IMR-90 (cell line): ENCODE measurements at regions not wholly inside any gene's neighbourhood (a gene's known extent, or its start where the extent isn't known, plus 50 kb on each side); places are given as distances from the start of the nearest gene placed in this dataset.

ENCODE experiments used
- ATAC-seq: fragments of 200-7000 bp; cut with Tn5 transposase; 2 replicates; pipeline ENCODE4 v1.9.1; 2020; ENCODE audit warnings: low read depth, mild to moderate bottlenecking, moderate library complexity
- BruUV-seq: library from RNA; stranded (reverse); fragments of 400-500 nt; replicated peaks from 2 replicates; lab custom pipeline; 2021; lab: Mats Ljungman, UMichigan
- CTCF ChIA-PET: fragments of 300-600 bp; formaldehyde crosslinking; extraction: SDS; loops from one replicate; lab custom pipeline; 2021; ENCODE audit warnings: antibody characterized with exemption; lab: Yijun Ruan, JAX
- POLR2A ChIA-PET: fragments of 300-600 bp; sonication (Branson Sonifier 250); formaldehyde crosslinking; loops from one replicate; lab custom pipeline; 2022; ENCODE audit warnings: antibody characterized with exemption; ENCODE audit not compliant: unreplicated experiment; lab: Charles Lee
- DNase-seq: peaks from one replicate; pipeline ENCODE4 v3.0.0; 2013
- H2AFZ ChIP-seq: replicated peaks from 2 replicates; pipeline ENCODE3; 2013; ENCODE audit warnings: low read length, mild to moderate bottlenecking; ENCODE audit not compliant: poor library complexity
- H2AK5ac ChIP-seq: 2 replicates; pipeline ENCODE4 v1.6.1; 2013; ENCODE audit warnings: low read depth, low read length, inconsistent platforms
- H2AK9ac ChIP-seq: replicated peaks from 2 replicates; pipeline ENCODE3; 2013; ENCODE audit warnings: mild to moderate bottlenecking, low read depth, low read length, moderate library complexity; ENCODE audit not compliant: poor library complexity
- H2BK120ac ChIP-seq: 2 replicates; pipeline ENCODE4 v1.6.1; 2013; ENCODE audit warnings: low read depth, low read length, inconsistent platforms
- H2BK15ac ChIP-seq: 3 replicates; pipeline ENCODE4 v1.6.1; 2013; ENCODE audit warnings: low read depth, low read length, inconsistent platforms
- H2BK20ac ChIP-seq: 2 replicates; pipeline ENCODE4 v1.6.1; 2013; ENCODE audit warnings: low read depth, mild to moderate bottlenecking, inconsistent platforms, low read length, moderate library complexity
- H2BK5ac ChIP-seq: 2 replicates; pipeline ENCODE4 v1.6.1; 2013; ENCODE audit warnings: mild to moderate bottlenecking, low read depth, low read length, inconsistent platforms; ENCODE audit not compliant: poor library complexity, severe bottlenecking
- H3K14ac ChIP-seq: replicated peaks from 2 replicates; pipeline ENCODE4 v1.6.1; 2013; ENCODE audit warnings: low read depth, low read length, inconsistent platforms
- H3K18ac ChIP-seq: 2 replicates; pipeline ENCODE4 v1.6.1; 2013; ENCODE audit warnings: low read depth, low read length, control low read depth
- H3K23ac ChIP-seq: 2 replicates; pipeline ENCODE4 v1.6.1; 2013; ENCODE audit warnings: low read depth, low read length, inconsistent platforms
- H3K27ac ChIP-seq: 2 replicates; pipeline ENCODE4 v1.5.1; 2013; ENCODE audit warnings: mild to moderate bottlenecking, control low read depth, low read length; ENCODE audit not compliant: insufficient read depth
- H3K27me3 ChIP-seq: 2 replicates; pipeline ENCODE4 v1.6.1; 2013; ENCODE audit warnings: low read length; ENCODE audit not compliant: control insufficient read depth, insufficient read depth
- H3K36me3 ChIP-seq: 2 replicates; pipeline ENCODE4 v1.6.1; 2013; ENCODE audit warnings: low read length, mixed read lengths; ENCODE audit not compliant: control insufficient read depth, insufficient read depth
- H3K4ac ChIP-seq: 2 replicates; pipeline ENCODE4 v1.6.1; 2013; ENCODE audit warnings: low read depth, low read length, inconsistent platforms
- H3K4me1 ChIP-seq: 2 replicates; pipeline ENCODE4 v1.6.1; 2013; ENCODE audit warnings: low read length, mixed read lengths; ENCODE audit not compliant: control insufficient read depth, insufficient read depth
- H3K4me2 ChIP-seq: 2 replicates; pipeline ENCODE4 v1.6.1; 2013; ENCODE audit warnings: low read depth, mild to moderate bottlenecking, control low read depth, low read length, moderate library complexity
- H3K4me3 ChIP-seq: 2 replicates; pipeline ENCODE4 v1.5.1; 2013; ENCODE audit warnings: low read depth, mild to moderate bottlenecking, control low read depth, low read length, moderate library complexity; ENCODE audit not compliant: insufficient read depth
- H3K56ac ChIP-seq: 2 replicates; pipeline ENCODE4 v1.6.1; 2013; ENCODE audit warnings: low read length, inconsistent platforms; ENCODE audit not compliant: insufficient read depth; ENCODE audit errors: extremely low read depth
- H3K79me1 ChIP-seq, 2 experiments: 2 replicates each; pipeline ENCODE4 v1.6.1; 2013; ENCODE audit warnings: low read length in 2 of 2, inconsistent platforms in 1 of 2, low read depth in 1 of 2
- H3K9ac ChIP-seq: 2 replicates; pipeline ENCODE4 v1.6.1; 2013; ENCODE audit warnings: low read depth, low read length, control low read depth
- H3K9me1 ChIP-seq: 2 replicates; pipeline ENCODE4 v1.6.1; 2013; ENCODE audit warnings: low read length, inconsistent platforms; ENCODE audit not compliant: insufficient read depth
- H3K9me3 ChIP-seq: 2 replicates; pipeline ENCODE4 v1.6.1; 2013; ENCODE audit warnings: low read length; ENCODE audit not compliant: control insufficient read depth, insufficient read depth
- H4K20me1 ChIP-seq: 2 replicates; pipeline ENCODE4 v1.6.1; 2013; ENCODE audit warnings: low read length, inconsistent platforms; ENCODE audit not compliant: insufficient read depth
- H4K5ac ChIP-seq: 2 replicates; pipeline ENCODE4 v1.6.1; 2013; ENCODE audit warnings: mild to moderate bottlenecking, low read depth, low read length, control low read depth
- H4K8ac ChIP-seq, 2 experiments: 2 replicates each; pipeline ENCODE4 v1.6.1; 2013; ENCODE audit warnings: low read depth in 2 of 2, low read length in 2 of 2, control low read depth in 1 of 2, inconsistent platforms in 1 of 2
- H4K91ac ChIP-seq: 2 replicates; pipeline ENCODE4 v1.6.1; 2013; ENCODE audit warnings: low read depth, low read length, inconsistent platforms; ENCODE audit not compliant: insufficient read depth
- BHLHE40 ChIP-seq: fragments of 150-350 bp; IDR thresholded peaks from 2 replicates; pipeline ENCODE4 v1.6.1; 2016; ENCODE audit warnings: mild to moderate bottlenecking, low read depth, low read length
- CEBPB ChIP-seq: IDR thresholded peaks from 2 replicates; pipeline ENCODE4 v1.6.1; 2012; ENCODE audit warnings: low read depth, low read length, improper control_type of control experiment
- CHD1 ChIP-seq: IDR thresholded peaks from 2 replicates; pipeline ENCODE4 v1.6.1; 2012; ENCODE audit warnings: low read depth, low read length, improper control_type of control experiment
- FOS ChIP-seq: fragments of 150-350 bp; IDR thresholded peaks from 2 replicates; pipeline ENCODE4 v1.6.1; 2016; ENCODE audit warnings: low read depth, low read length
- MAFK ChIP-seq: IDR thresholded peaks from 2 replicates; pipeline ENCODE4 v1.6.1; 2012; ENCODE audit warnings: low read depth, low read length, improper control_type of control experiment
- MAZ ChIP-seq: IDR thresholded peaks from 2 replicates; pipeline ENCODE4 v1.6.1; 2012; ENCODE audit warnings: low read depth, mild to moderate bottlenecking, low read length, improper control_type of control experiment, moderate library complexity, borderline replicate concordance
- MXI1 ChIP-seq: IDR thresholded peaks from 2 replicates; pipeline ENCODE4 v1.6.1; 2012; ENCODE audit warnings: low read depth, mild to moderate bottlenecking, low read length, moderate library complexity, borderline replicate concordance
- POLR2A ChIP-seq: IDR thresholded peaks from 2 replicates; pipeline ENCODE4 v1.6.1; 2012; ENCODE audit warnings: mild to moderate bottlenecking, low read depth, low read length
- RAD21 ChIP-seq: IDR thresholded peaks from 2 replicates; pipeline ENCODE4 v1.6.1; 2012; ENCODE audit warnings: low read length, improper control_type of control experiment
- RCOR1 ChIP-seq: IDR thresholded peaks from 2 replicates; pipeline ENCODE4 v1.6.1; 2012; ENCODE audit warnings: mild to moderate bottlenecking, low read length, improper control_type of control experiment; ENCODE audit not compliant: insufficient replicate concordance
- RFX5 ChIP-seq: IDR thresholded peaks from 2 replicates; pipeline ENCODE4 v1.8.0; 2012; ENCODE audit warnings: low read depth, mild to moderate bottlenecking, low read length, moderate library complexity
- SMC3 ChIP-seq: fragments of 150-350 bp; IDR thresholded peaks from 2 replicates; pipeline ENCODE4 v1.6.1; 2016; ENCODE audit warnings: low read depth, mild to moderate bottlenecking, antibody characterized with exemption, low read length, moderate library complexity
- WGBS, 2 experiments: methylation state at CpG; one replicate each; pipeline versions ENCODE4 v1.1.5 to v1.1.7; 2013; ENCODE audit warnings: missing lambda C conversion rate in 2 of 2; ENCODE audit not compliant: insufficient read length in 1 of 2; ENCODE audit errors: extremely low coverage in 2 of 2; 5-methylcytosine and 5-hydroxymethylcytosine counted together
- dilution Hi-C: fragments of 300-500 bp; cut with HindIII; formaldehyde crosslinking; loops from one replicate; pipeline ENCODE4 v1.14.3; 2018; ENCODE audit warnings: low sequenced_read_pairs; ENCODE audit not compliant: unreplicated experiment
- in situ Hi-C: fragments of 300-500 bp; cut with MboI; formaldehyde crosslinking; loops from 3 replicates; pipeline ENCODE4 v1.14.3; 2019; ENCODE audit warnings: low sequenced_read_pairs, inconsistent platforms, mixed read lengths
- intact Hi-C: fragments of 100-400 bp; cut with micrococcal nuclease; formaldehyde crosslinking; loops from 2 replicates; pipeline ENCODE4 v1.10.0; 2022
- TF ChIP-seq, protein P1 (sequence below): conservative IDR thresholded peaks from 2 replicates; pipeline ENCODE4 v1.5.1; 2012; ENCODE audit warnings: mild to moderate bottlenecking, low read depth, low read length, improper control_type of control experiment
- TF ChIP-seq, protein P2 (sequence below): fragments of 150-350 bp; IDR thresholded peaks from 2 replicates; pipeline ENCODE4 v1.6.1; 2016; ENCODE audit warnings: low read depth, mild to moderate bottlenecking, low read length, moderate library complexity, borderline replicate concordance

DNA sequence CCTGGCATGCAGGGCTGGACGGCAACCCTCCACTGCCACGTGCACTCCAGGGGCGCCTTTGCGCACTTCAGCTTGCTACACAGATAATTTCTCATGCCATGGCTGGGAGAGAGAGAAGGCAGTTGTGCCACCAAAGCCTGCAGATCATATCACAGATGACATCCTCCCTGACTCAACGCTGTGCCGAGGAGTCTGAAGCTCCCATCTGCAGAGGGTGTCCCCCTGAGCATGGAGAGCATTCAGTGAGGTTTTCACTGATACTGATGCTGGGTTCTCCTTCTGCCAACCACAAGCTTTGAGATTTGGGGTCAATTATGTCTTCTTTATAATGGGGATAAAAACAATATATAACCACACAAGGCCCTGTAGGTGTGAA, 607.4 kb upstream of the ADAMTS16 start (continued):
- TF ChIP-seq, protein P1, sequence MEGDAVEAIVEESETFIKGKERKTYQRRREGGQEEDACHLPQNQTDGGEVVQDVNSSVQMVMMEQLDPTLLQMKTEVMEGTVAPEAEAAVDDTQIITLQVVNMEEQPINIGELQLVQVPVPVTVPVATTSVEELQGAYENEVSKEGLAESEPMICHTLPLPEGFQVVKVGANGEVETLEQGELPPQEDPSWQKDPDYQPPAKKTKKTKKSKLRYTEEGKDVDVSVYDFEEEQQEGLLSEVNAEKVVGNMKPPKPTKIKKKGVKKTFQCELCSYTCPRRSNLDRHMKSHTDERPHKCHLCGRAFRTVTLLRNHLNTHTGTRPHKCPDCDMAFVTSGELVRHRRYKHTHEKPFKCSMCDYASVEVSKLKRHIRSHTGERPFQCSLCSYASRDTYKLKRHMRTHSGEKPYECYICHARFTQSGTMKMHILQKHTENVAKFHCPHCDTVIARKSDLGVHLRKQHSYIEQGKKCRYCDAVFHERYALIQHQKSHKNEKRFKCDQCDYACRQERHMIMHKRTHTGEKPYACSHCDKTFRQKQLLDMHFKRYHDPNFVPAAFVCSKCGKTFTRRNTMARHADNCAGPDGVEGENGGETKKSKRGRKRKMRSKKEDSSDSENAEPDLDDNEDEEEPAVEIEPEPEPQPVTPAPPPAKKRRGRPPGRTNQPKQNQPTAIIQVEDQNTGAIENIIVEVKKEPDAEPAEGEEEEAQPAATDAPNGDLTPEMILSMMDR, result no peak

DNA sequence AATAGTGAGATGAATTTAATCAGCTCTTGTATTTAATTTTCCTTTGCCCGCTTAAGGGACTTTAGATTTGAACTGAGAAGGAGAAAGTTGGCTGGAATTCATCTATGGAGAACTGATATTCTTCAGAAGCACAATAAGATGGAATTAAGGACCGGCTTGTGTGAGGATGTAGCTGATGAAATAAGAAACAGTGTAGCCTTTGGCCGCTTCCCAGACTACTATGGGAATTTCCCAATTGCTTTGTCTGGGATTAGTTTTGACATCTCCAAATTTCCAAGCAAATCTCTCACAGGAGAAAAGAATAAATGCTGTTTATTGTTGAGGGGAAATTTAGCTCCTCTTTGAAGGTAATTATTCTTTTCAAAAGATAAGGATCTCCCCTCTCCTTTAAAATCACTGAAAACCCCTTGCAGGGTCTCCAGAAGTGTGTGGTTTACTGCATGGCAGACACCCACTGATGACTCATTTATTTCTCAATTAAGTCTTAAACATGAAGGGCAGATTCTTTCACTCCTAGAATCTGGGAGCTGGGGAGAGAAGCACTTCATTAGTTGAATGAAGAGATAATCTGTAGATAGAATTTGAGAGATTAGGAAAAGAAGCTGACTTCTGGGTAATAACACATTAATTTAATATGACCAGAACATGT, 606.5 kb upstream of the ADAMTS16 start:
- Histone ChIP-seq H2AK5ac (no peak overlapping the region), H2BK120ac (no peak overlapping the region), H3K27me3 (no peaks in the 10 kb centered on the region), H2AFZ (no peak overlapping the region), H2AK9ac (no peak overlapping the region), H3K4me1 (no peaks in the 10 kb centered on the region), H4K5ac (no peak overlapping the region), H2BK15ac (no peak overlapping the region), H3K9me1 (no peaks in the 10 kb centered on the region), H2BK5ac (no peak overlapping the region), H4K20me1 (no peaks in the 10 kb centered on the region), H3K14ac (no peak overlapping the region), H3K9me3 (peaks cover 34% of the 10 kb centered on the region), H4K91ac (no peak overlapping the region), H3K4me3 (no peak overlapping the region), H3K18ac (no peak overlapping the region), H3K4me2 (no peak overlapping the region), H3K27ac (no peak overlapping the region), H3K9ac (no peak overlapping the region), H3K23ac (no peak overlapping the region), H2BK20ac (no peak overlapping the region), H3K36me3 (no peaks in the 10 kb centered on the region), H3K4ac (no peak overlapping the region), H4K8ac (no peak overlapping the region), H3K56ac (no peak overlapping the region), H3K79me1 (no peaks in the 10 kb centered on the region)
- no peak for DNase-seq
- ChIA-PET POLR2A (no interaction called here), CTCF (no interaction called here)
- in situ Hi-C loops (no loop called here), intact Hi-C loops (no loop called here), dilution Hi-C loops (no loop called here)
- no peak for ATAC-seq
- BruUV-seq, result no TSS peak
- WGBS, 2 experiments, result no CpG with 5 or more reads among the region's 3 CpGs
- TF ChIP-seq RCOR1 (no peak), MAZ (no peak), BHLHE40 (no peak), RAD21 (no peak), CEBPB (no peak), MXI1 (no peak), RFX5 (no peak), CHD1 (no peak), SMC3 (no peak), FOS (no peak), MAFK (no peak), POLR2A (no peak)
- TF ChIP-seq, protein P2, sequence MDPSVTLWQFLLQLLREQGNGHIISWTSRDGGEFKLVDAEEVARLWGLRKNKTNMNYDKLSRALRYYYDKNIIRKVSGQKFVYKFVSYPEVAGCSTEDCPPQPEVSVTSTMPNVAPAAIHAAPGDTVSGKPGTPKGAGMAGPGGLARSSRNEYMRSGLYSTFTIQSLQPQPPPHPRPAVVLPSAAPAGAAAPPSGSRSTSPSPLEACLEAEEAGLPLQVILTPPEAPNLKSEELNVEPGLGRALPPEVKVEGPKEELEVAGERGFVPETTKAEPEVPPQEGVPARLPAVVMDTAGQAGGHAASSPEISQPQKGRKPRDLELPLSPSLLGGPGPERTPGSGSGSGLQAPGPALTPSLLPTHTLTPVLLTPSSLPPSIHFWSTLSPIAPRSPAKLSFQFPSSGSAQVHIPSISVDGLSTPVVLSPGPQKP, result no peak
